ENCODE measurements at regions not wholly inside any gene's neighbourhood (a gene's known extent, or its start where the extent isn't known, plus 50 kb on each side); places are given as distances from the start of the nearest gene placed in this dataset.
"Not testable (repeated sequence)": the region's sequence is repeated elsewhere in the genome, so short reads cannot be mapped to it uniquely, and the experiment has no call there.

DNA sequence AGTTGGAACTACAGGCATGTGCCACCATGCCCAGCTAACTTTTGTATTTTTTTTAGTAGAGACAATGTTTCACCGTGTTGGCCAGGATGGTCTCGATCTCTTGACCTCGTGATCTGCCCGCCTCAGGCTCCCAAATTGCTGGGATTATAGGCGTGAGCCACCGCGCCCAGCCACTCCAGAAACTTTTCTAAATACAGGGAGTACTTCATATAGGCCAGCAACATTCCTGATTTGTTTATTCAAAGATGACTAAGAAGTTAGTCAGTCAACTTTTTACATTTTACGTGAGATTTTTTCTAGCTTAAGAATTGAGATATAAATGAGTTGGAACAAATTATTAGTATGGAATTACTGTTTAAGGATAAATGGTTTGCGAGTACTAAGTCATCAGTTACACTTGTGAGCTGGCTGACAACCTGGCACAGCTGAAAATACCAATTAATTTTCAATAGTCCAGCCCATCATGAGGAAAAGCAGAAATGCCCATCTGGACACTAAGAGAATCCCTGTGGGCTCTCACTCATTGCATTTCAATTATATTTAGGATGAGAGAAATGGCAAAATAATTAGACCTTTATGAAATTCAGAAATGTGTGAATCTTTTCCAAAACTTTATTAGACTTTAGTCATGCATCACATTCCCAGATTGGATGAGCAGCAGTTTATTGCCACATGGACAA is 430.8 kb upstream of the SPATA31A3 start:
- DNase-seq (ENCODE audit: low spot score): not testable (repeated sequence)

DNA sequence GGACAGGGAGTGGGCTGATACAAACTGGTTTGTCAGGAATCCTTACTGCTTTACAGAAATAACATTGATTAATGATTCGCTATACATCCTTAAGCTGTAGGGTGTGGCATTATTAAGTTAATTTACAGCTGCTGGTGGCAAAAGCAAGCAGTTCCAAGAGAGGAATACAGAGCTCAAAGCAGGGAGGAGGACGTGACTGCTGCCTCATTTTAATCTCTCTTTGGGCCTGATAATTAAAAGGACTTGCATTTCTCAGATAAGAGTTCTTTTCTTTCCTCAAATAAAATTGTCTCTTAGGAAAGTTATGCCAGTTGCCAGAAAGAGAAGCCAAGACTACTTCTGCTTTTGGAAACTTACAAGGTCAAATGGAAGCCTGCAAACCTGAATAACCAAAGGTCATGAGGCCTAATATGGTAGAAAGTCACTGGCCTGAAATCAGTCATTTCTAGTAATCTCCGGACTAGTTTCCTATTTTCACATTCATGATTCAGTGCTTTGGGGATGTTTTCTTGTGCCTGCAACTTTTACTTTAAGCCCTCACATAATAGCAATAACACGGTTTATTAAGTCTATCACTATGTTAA is 426.2 kb upstream of the SPATA31A3 start:
- DNase-seq (ENCODE audit: low spot score): not testable (repeated sequence)

DNA sequence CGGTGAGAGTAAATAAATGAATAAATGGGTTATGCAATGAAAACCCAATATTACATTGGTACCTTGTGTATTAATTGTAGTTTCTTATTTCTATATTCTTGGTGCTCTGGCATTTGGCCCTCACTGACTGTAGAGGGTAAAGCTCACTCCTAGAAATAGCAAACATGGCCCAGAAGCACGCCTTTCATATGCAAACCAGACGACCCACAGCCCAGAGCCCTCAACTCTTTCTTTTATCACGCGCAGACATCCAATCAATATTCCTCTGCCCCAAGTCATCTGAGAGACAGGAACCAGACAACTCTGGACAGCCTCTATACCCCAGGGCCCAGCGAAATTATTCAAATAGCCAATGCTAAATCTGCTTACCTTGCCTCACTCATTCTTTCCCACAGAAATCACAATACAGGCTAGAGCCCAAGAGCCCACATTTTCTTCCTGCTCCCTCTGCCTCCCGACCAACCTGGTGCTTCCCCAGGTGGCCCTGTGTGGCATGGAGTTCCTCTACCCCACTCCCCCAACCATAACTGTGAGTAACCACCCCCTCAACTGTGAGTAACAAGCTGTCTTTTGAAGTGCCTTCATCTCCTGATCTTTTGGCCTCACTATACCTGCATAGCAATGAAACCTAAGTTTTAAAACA is 425.1 kb upstream of the SPATA31A3 start:
- not testable (repeated sequence) for DNase-seq (ENCODE audit: low spot score)

DNA sequence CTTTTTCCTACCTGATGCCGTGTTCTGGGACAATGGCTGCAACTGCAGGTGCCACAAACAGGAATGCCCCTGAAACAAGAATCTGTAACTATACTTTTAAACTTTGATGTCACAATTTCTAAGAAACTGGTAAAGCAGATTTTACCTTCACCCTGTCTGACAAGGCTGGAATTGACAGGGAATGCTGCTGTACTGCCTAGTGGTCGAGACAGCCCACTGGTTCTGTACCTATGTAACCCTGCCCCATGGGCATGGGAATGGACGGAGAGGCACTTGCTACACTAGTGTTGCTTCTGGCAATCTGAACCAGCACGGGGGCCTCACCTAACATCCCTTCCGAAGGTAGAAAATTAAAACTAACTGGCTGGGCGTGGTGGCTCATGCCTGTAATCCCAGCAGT is 424.3 kb upstream of the SPATA31A3 start:
- not testable (repeated sequence) for DNase-seq (ENCODE audit: low spot score)

DNA sequence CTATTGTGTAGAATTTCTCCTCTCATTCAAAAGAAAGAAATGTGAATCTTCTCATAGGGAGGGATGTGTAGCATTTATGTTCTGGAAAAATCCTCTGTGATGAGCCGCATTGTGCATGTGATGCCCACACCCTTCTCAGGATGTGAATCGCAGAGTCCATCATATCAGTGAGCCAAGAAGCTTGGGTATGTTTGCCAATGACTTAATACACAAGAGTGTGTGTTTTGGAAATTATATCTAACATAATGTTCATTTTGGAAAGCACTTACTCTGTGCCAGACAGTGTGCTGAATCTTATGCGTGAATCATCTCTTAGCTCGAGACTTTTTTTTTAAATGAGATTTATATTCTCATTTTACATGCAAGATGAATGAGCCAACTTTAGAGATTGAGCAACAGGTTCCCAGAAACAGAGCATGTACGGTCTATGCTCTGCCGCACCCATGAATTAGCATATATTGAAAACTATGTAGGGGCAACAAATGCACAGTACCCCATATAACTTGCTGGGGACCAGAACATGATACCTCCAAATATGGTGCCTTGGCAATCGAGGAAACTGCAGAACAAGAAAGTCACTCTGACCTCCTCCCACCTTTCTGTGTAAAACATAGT is 418.4 kb upstream of the SPATA31A3 start:
- not testable (repeated sequence) for DNase-seq (ENCODE audit: low spot score)

DNA sequence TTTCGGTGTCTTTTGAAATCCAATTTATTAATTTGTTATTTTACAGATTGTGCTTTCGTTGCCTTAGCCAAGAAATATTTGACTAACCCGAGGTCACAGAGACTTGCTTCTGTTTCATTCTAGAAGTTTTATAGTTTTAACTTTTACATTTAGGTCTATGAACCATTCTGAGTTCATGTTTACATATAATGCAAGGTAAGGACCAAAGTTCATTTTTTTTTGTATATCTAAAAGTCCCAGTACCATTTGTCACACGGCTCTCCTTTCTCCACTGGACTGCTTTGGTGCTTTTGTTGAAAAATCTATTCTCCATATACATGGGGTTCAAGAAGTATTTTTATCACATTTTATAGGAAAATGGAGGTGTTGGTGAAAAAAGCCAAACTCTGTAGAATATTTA is 411.4 kb upstream of the SPATA31A3 start:
- not testable (repeated sequence) for DNase-seq (ENCODE audit: low spot score)

DNA sequence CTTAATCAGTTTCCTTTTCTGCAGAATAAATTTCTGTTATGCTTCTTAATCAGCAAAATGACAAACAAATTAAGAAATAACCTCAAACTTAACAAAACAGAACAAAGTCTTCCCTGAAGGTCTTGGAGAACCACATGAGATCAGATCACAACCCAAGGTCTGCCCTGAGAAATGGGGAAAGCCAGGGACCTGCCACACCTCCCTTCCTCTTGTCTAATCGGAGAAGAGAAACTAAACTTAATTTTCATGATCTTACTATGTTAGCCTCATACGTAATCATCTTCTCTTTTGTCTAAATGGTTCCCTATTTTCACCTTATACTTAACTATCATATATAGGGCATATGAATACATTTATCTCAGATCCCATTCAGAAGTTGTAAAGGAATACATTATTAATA is 405.4 kb upstream of the SPATA31A3 start:
- DNase-seq (ENCODE audit: low spot score): not testable (repeated sequence)

DNA sequence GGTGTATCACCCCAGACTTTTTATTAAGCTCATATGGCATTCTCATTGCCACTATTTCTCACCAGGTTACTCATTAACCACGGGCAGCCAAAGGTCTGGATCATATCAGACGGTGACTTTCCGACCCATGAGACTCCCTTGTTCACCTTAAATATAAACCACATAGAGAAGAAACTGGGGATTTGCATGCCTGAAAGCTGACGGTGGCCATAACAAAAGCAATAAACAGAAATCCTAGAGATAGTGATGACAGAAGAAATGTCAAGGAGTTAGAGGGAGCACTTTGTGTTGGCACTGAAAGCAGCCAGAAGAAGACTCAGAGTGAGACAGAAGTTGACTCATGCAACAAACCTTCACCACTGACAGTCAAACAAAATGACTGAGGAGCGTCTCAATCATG is 402.4 kb upstream of the SPATA31A3 start:
- not testable (repeated sequence) for DNase-seq (ENCODE audit: low spot score)

DNA sequence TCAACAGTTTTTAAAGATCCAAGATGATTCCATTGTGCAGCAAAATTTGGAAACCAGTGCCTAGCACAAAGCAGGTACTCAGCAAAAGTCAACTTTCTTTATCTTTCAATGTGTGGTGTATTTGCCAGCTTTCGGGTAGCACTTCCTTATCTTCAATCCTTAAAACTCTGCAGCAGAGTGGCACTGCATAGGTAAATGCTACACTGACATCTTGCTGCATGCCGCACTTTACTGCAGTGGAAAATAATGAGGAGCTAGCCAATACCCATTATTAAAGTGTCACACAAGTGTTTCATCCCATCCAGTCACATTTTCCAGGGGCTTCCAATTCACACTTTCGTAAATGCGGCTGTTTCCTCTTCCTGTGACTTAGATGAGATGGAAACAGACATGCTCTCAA is 401.7 kb upstream of the SPATA31A3 start:
- DNase-seq (ENCODE audit: low spot score): not testable (repeated sequence)

DNA sequence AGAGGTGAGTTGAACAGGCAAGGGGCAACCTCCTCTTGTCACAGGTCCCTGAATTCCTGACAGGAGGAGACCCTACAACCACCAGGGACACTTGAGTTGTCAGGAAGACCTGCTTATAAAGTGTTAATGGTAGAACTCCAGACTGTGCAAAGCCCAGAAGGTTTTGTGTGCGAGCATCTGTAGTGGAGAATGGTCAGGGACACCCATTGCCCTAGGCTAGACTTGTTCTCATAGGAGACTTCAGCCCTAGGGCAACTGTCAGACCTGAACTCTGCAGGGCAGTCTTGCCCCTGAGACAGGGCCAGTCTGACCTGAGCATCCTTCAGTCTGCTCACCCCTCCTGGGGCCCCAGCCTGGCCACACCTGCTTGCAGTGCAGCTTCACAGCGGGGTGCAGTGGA is 377.3 kb upstream of the SPATA31A3 start:
- not testable (repeated sequence) for DNase-seq (ENCODE audit: low spot score)

DNA sequence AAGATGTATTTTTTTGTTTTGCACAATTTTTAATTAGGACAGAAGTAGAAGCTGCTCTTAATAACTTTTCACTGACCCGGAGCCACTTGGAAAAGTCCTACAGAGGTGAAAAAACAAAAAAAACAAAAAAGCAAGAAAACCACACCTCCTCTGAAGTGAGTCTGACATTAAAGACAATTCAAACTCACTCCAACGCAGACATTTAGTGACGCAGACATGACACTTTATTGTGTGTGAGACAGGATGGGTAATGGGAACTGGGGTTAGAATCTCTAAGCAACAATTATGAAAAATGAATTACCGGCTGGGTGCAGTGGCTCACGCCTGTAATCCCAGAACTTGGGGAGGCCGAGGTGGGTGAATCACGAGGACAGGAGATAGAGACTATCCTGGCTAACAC is 370.0 kb upstream of the SPATA31A3 start:
- not testable (repeated sequence) for DNase-seq (ENCODE audit: low spot score)

DNA sequence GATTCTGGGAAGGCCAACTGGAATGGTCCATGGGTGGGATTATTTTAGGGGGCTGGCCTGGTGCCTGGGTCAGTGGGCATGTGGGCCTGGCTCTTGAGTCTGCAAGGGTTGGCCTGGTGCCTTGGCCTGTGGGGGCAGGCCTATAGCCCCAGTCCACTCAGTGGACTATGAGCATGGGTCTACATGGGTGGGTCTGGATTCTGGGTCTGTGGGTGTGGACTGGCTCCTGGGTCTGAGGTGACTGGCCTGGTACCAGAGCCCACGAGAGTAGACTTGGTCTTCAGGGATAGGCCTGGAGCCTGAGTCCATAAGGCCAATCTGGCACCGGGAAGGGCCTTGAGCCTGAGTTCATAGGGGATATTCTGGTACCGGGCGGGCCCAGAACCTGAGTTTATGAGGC is 361.6 kb upstream of the SPATA31A3 start:
- not testable (repeated sequence) for DNase-seq (ENCODE audit: low spot score)

DNA sequence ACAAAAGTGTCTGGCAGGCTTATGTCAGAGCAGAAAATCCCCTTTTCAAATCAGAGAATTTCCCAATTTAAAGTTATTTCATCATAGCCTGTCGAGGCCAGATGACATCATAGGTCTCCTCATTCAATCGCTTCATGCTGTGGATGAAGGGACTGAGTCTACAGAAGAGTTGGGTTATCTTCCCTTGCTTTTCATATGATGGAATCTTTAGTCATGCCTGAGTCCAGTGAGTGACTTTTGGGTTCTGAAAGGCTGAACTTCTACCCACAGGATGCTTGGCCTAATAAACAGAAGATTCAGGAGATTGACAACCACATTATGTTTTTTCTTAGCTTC is 357.0 kb upstream of the SPATA31A3 start:
- not testable (repeated sequence) for DNase-seq (ENCODE audit: low spot score)

DNA sequence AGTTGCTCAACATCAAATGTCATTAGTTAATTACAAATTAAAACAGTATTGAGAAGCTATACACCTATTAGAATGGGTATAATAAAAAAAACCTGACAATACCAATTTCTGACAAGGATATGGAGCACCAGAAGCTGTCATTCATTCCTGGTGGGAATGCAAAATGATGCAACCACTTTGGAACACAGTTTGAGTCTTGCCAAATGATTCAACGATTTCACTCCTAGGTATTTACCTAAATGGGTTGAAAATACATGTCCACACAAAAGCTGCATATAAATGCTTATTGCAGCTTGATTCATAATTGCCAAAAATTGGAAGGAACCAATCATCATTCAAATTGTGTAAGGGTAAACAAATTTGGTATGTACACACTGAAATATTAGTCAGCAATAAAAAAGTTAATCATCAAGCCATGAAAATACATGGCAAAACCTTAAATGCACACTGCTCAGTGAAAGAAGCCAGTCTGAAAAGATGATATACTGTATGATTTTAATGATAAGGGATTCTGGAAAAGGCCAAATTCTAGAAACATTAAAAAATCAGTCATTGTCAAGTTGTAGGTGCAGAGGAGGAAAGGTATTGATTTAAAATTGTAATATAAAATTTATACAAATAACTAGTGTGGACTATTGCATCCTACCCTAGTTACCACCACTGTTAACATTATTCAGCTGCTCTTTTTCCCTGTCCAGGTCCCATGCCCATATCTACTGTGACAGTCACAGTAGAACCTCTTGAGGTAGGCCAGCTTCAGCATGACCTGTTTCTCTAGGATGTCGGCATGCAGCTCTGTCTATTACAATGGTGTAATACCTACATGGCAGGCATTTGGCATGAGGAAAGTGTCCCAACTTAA is 356.4 kb upstream of the SPATA31A3 start:
- DNase-seq (ENCODE audit: low spot score): not testable (repeated sequence)

DNA sequence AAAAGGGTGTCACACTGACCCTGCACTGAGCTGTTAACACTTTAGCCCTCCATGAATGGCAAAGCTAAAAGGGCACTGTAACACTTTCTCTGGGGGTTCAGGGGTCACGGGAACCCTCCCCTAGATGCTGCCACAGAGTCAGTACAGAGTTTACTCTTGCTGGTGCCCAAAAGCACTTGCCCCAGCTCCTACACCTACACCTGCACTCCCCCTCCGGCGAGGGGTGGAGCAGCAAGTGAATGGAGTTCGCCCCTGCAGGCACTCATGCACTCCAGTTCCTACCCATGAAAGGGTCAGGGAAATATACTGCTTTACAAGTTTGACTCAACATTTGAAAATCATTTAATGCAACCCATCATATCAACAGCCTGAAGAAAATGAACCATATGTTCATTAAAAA is 355.7 kb upstream of the SPATA31A3 start:
- not testable (repeated sequence) for DNase-seq (ENCODE audit: low spot score)

DNA sequence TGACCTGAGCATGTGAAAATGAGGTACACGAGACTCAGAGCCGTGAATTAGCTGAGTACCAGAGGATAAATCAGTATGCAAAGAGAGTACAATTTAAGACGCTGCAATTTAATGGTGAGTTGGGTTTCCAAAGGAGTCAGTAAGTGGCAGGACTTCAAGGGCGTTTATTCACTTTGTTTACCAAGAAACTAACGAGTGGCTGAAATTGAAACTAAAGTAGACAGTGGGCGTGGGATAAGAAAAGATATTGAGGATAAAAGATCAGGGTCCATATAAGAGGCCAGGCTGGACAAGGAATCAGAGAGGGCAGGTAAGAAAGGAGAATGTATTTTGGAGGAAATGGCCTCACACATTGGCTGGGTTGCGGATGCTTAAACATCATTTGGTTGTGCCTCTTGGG is 346.9 kb upstream of the SPATA31A3 start:
- DNase-seq (ENCODE audit: low spot score): not testable (repeated sequence)

DNA sequence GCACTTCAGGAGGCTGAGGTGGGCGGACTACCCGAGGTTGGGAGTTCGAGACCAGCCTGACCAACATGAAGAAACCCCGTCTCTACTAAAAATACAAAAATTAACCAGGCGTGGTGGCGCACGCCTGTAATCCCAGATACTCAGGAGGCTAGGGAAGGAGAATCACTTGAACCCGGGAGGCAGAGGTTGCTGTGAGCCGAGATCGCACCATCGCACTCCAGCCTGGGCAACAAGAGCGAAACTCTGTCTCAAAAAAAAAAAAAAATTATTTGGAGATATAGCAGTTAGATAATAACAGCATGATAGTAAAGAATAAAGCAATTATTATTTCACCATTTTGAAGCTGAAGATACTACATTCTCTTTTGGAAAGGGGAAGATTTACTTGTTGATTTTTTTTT is 345.9 kb upstream of the SPATA31A3 start:
- not testable (repeated sequence) for DNase-seq (ENCODE audit: low spot score)

DNA sequence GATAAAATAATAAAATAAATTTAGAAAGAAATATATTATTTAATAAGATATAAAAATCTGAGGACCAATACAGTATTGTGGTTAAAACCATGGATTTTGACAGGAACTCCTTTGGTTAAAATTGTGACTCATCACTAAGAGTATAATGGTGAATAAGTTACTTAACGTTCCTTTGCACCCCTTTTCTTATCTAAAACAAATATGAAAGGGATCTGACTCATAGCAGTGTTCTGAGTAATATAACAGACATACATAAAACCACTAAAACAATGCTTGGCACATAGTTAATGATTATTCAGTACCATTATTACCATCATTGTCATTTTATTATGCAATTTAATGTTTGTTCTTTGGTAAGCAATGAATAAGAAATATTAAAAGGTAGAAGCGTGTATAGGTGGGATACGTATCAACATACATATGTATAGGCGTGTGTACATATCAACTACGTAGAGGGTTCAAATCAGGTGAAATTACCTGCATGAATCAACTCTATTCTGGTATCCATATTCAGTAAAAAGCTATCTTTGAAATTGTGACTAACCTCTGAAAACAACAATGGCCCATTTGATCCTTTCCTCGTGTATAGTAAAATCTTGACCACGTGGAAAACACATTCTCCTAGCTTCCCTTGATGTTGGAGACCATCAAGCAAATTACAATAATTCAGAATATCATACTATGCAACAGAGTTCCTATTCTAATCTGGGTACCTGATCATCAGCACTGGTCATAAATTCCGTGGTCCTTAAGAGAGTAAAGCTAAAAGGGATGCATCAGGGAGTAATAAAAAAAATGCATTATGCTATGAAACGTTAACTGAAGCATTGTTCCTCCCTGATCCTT is 342.6 kb upstream of the SPATA31A3 start:
- not testable (repeated sequence) for DNase-seq (ENCODE audit: low spot score)

DNA sequence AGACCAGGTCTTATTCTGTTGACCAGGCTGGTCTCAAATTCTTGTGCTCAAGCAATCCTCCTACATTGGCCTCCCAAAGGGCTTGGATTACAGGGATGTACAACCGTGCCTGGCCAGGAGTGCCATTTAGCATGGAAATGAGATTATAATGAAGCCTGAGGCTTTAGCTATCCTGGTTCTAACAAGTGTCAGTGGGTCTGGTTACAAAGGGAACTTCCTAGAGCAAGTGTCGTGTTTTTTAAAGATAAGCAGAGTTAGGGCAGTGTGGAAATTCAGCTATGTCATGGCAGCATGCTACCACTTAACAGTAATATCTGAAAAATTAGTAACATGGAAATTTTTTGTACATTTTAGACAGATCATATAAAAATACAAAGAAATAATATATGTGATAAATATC is 339.3 kb upstream of the SPATA31A3 start:
- DNase-seq (ENCODE audit: low spot score): not testable (repeated sequence)

DNA sequence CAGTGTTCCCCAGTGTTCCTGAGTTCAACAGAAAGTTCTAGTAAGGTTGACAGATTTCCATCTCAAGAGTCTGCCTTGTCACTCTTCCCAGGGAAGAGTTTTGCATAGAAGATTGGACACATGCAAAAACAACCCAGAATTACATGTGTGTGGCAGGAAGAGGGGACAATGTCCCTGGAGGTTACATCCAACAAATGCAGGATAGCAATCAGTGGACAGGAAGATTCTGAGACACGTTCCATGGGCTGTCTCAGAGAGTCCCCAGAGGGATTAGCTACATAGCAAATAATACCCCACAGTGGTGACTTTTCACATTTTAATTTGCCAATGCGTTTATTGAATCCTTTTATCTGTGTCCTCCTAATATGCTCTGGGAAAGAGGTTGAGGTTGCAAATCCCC is 321.1 kb upstream of the SPATA31A3 start:
- DNase-seq (ENCODE audit: low spot score): not testable (repeated sequence)

DNA sequence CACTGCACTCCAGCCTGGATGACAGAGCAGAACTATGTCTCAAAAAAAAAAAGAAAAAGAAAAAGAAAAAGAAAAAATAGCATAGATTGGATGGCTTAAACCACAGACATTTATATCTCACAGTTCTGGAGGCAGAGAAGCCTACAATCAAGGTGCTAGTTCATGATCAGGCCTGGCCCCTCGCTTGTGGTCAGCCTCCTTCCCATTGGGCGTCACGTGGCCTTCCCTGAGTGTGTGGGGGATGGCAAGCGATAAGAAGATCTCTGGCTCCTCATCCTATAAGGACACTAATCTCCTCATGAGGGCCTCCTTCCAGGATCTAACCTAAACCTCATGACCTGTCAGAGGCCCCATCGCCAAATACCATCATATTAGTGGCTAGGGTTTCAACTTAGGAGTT is 320.2 kb upstream of the SPATA31A3 start:
- not testable (repeated sequence) for DNase-seq (ENCODE audit: low spot score)
